Glutamatergic neuron (in vitro differentiated cells): ENCODE measurements at regions not wholly inside any gene's neighbourhood (a gene's known extent, or its start where the extent isn't known, plus 50 kb on each side); places are given as distances from the start of the nearest gene placed in this dataset.

Experiments
- DNase-seq: peaks from one replicate; pipeline ENCODE4 v3.0.0; 2022
- H3K27ac Mint-ChIP-seq: one replicate; pipeline ENCODE4 v1.8.0; 2020; ENCODE audit warnings: mild to moderate bottlenecking, mixed read lengths, inconsistent platforms; ENCODE audit not compliant: unreplicated experiment
- H3K27me3 Mint-ChIP-seq: one replicate; pipeline ENCODE4 v1.8.0; 2020; ENCODE audit warnings: mild to moderate bottlenecking, moderate library complexity, mixed read lengths, inconsistent platforms; ENCODE audit not compliant: unreplicated experiment
- H3K36me3 Mint-ChIP-seq: one replicate; pipeline ENCODE4 v1.8.0; 2020; ENCODE audit warnings: mild to moderate bottlenecking, mixed read lengths, inconsistent platforms; ENCODE audit not compliant: unreplicated experiment
- H3K4me1 Mint-ChIP-seq: one replicate; pipeline ENCODE4 v1.8.0; 2020; ENCODE audit warnings: mild to moderate bottlenecking, low read depth, mixed read lengths, inconsistent platforms; ENCODE audit not compliant: unreplicated experiment
- H3K4me3 Mint-ChIP-seq: one replicate; pipeline ENCODE4 v1.8.0; 2020; ENCODE audit warnings: mild to moderate bottlenecking, mixed read lengths, inconsistent platforms; ENCODE audit not compliant: unreplicated experiment
- H3K9me3 Mint-ChIP-seq: one replicate; pipeline ENCODE4 v1.8.0; 2020; ENCODE audit warnings: mild to moderate bottlenecking, moderate library complexity, mixed read lengths, inconsistent platforms; ENCODE audit not compliant: unreplicated experiment
- TF ChIP-seq, protein P1 (sequence below): fragments of 200-600 bp; sonication (generic); IDR thresholded peaks from one replicate; pipeline ENCODE4 v1.5.0; 2021; ENCODE audit not compliant: partially characterized antibody, unreplicated experiment

DNA sequence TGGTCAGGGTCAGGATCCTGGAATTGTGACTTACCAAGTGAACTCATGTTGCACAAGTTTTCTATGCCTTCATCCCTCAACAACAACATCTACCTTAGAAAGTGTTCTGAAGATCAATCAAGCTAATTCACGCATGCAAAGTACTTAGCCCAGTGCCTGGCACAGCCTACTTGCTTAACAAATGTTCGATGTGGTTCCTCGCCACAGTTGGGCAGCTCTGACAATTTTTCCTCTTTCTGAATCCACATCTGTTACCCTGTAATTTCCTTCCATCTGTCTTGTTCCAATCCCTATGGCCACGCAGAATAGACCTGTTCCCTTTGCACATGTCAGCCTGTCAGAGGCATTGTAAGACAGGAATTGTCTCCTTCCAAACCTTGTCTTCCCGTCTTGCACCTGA lies 1415.2 kb downstream of the TBC1D22A start:
- Mint-ChIP-seq H3K27me3 (no peaks in the 10 kb centered on the region), H3K36me3 (peaks cover 9% of the 10 kb centered on the region), H3K27ac (peak overlapping the region; percentile 55), H3K4me3 (no peak overlapping the region), H3K4me1 (peaks cover 3% of the 10 kb centered on the region), H3K9me3 (peaks cover 14% of the 10 kb centered on the region)
- TF ChIP-seq, protein P1, sequence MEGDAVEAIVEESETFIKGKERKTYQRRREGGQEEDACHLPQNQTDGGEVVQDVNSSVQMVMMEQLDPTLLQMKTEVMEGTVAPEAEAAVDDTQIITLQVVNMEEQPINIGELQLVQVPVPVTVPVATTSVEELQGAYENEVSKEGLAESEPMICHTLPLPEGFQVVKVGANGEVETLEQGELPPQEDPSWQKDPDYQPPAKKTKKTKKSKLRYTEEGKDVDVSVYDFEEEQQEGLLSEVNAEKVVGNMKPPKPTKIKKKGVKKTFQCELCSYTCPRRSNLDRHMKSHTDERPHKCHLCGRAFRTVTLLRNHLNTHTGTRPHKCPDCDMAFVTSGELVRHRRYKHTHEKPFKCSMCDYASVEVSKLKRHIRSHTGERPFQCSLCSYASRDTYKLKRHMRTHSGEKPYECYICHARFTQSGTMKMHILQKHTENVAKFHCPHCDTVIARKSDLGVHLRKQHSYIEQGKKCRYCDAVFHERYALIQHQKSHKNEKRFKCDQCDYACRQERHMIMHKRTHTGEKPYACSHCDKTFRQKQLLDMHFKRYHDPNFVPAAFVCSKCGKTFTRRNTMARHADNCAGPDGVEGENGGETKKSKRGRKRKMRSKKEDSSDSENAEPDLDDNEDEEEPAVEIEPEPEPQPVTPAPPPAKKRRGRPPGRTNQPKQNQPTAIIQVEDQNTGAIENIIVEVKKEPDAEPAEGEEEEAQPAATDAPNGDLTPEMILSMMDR: no peak
- no peak for DNase-seq

DNA sequence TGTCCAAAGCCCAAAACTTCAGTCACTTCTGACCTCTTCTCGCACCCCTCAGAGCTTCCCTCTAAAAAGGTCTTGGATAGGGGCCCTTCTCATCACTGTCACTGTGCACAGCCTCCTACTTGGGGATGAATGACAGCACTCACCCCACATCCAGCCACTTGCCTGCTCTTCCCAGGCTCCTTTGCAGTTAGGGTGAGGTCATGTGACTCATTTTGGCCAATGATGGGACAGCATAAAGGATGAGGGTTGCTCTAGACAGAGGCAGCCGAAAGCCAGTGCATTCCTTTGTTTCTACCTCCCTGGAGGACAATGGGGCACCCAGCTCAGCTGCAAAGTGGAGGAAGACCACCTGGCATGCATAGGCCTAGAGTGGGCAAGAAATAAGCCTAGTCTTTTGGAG lies 1413.3 kb downstream of the TBC1D22A start:
- Mint-ChIP-seq H3K27me3 (peaks cover 4% of the 10 kb centered on the region), H3K4me3 (no peak overlapping the region), H3K27ac (no peak overlapping the region), H3K9me3 (peaks cover 17% of the 10 kb centered on the region), H3K4me1 (peaks cover 3% of the 10 kb centered on the region), H3K36me3 (peaks cover 9% of the 10 kb centered on the region)
- no peak for DNase-seq
- TF ChIP-seq, protein P1: no peak

DNA sequence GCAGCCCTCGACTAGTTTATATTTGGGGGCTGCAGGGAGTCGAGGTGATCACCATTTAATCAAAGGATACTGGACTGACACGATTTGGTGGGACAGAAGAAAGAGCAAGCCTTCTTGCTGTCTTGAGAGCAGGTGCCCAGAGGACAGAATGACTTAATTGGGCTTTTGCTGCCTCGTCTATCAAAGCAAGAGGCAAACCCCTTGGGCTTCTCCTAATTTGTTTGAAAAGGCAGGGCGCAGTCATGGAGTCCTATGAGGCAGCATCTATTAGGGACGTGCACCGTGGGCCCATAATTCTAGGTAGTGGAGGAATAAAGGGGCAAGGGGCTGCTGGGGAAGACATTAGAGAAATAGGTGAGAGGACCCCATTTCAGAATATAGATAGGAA lies 1411.3 kb downstream of the TBC1D22A start:
- Mint-ChIP-seq H3K36me3 (peaks cover 9% of the 10 kb centered on the region), H3K27ac (no peak overlapping the region), H3K27me3 (peaks cover 10% of the 10 kb centered on the region), H3K4me1 (peaks cover 3% of the 10 kb centered on the region), H3K9me3 (peaks cover 19% of the 10 kb centered on the region), H3K4me3 (no peak overlapping the region)
- DNase-seq: no peak
- TF ChIP-seq, protein P1: no peak

DNA sequence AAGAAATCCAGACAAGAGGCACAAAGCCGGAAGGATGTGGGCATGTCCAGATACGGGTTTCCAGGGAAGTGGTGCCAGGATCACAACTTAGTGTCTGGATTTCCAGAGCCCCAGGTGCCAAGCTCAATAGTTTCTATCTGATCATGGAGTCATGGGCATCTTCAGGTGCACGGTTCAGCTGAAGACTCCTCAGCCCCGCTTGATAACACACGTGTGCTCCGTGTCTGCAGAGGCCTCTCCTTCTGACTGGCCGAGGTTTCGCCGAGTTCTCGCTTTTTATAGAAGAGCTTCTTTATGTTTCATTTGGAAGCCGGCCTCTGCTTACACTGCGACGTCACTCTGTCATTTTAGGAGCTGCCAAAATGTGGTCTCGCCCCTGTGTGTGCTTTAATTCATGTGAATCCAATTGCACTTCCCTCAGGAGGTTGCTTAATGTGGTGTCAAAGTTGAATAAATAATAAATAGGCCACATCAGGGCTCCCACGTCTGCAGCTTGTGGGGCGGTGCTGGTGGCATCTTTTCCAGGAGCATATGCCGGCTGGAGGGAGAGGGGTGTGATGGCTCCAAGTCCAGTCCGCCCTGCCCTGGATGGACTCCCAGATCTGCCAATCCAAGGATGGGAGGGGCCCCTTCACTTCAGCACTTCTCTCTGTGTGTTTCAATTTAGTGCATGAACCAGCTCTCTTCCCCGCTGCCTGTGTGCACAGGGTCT lies 1410.8 kb downstream of the TBC1D22A start:
- Mint-ChIP-seq H3K36me3 (peaks cover 9% of the 10 kb centered on the region), H3K9me3 (peaks cover 20% of the 10 kb centered on the region), H3K27me3 (peaks cover 10% of the 10 kb centered on the region), H3K4me1 (peaks cover 3% of the 10 kb centered on the region), H3K4me3 (no peak overlapping the region), H3K27ac (no peak overlapping the region)
- DNase-seq: no peak
- TF ChIP-seq, protein P1: no peak

DNA sequence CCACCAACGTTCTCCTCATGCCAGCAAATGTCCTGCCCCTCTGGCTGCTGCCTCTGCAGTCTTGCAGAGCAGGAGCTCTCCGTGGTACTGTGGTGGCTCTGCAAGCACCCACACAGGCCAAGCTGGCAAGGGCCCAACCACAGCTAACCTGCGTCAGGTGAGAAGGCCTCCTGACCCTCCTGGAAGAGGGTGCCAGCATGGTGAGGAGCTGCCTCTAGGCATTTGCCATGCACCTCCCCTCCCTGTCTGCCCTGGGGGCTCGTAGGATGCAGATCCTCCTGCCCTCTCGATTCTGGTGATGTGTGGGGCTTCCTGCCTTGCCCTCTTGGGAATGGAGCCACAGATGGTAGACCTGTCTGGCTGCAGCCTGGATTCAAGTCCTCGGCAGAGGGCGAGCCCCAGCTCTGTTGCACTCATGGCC lies 1408.8 kb downstream of the TBC1D22A start:
- TF ChIP-seq, protein P1: no peak
- Mint-ChIP-seq H3K9me3 (peaks cover 16% of the 10 kb centered on the region), H3K4me3 (no peak overlapping the region), H3K36me3 (no peaks in the 10 kb centered on the region), H3K4me1 (no peaks in the 10 kb centered on the region), H3K27ac (no peak overlapping the region), H3K27me3 (peaks cover 10% of the 10 kb centered on the region)
- no peak for DNase-seq
